Transverse colon (tissue), 4 donors: ENCODE measurements at regions not wholly inside any gene's neighbourhood (a gene's known extent, or its start where the extent isn't known, plus 50 kb on each side); places are given as distances from the start of the nearest gene placed in this dataset.

Experiments
- DNase-seq: peaks from one replicate; pipeline ENCODE4 v3.0.0-alpha.2; 2019
- H3K27ac ChIP-seq, 4 donors: fragments of 200-600 bp; sonication (generic); 2 replicates each; pipeline ENCODE4 v1.5.1; 2016 to 2018; ENCODE audit warnings: inconsistent platforms in 4 of 4
- H3K27me3 ChIP-seq: fragments of 200-600 bp; sonication (generic); 2 replicates; pipeline ENCODE4 v1.5.1; 2017; ENCODE audit warnings: inconsistent platforms
- H3K36me3 ChIP-seq, 4 donors: fragments of 200-600 bp; sonication (generic); 2 replicates each; pipeline ENCODE4 v1.5.1; 2017 to 2019; ENCODE audit warnings: inconsistent platforms in 4 of 4
- H3K4me1 ChIP-seq, 4 donors: fragments of 200-600 bp; sonication (generic); 2 replicates each; pipeline ENCODE4 v1.5.1; 2017 to 2020; ENCODE audit warnings: inconsistent platforms in 4 of 4
- H3K4me3 ChIP-seq, 4 donors: fragments of 200-600 bp; sonication (generic); 1 replicate in 1 of 4; 2 replicates in 3 of 4; pipeline versions ENCODE4 v1.5.1 to v1.6.1; 2017 to 2019; ENCODE audit warnings: inconsistent platforms in 4 of 4
- H3K9me3 ChIP-seq, 2 donors: fragments of 200-600 bp; sonication (generic); 2 replicates each; pipeline ENCODE4 v1.5.1; 2017 to 2019; ENCODE audit warnings: inconsistent platforms in 2 of 2
- CTCF ChIP-seq, 5 experiments: fragments of 200-600 bp in 3 of 5; fragments of 450-650 bp in 2 of 5; sonication (generic) in 3 of 5; IDR thresholded peaks; 1 replicate in 2 of 5; 2 replicates in 3 of 5; pipeline ENCODE4 v1.5.1; 2016 to 2017; ENCODE audit warnings: antibody characterized with exemption in 5 of 5, inconsistent platforms in 3 of 5, mild to moderate bottlenecking in 2 of 5, moderate library complexity in 1 of 5
- EP300 ChIP-seq: sonication (generic); formaldehyde crosslinking; IDR thresholded peaks from one replicate; pipeline ENCODE4 v1.6.1; 2017; ENCODE audit warnings: antibody characterized with exemption, low read depth
- POLR2A ChIP-seq: fragments of 450-650 bp; IDR thresholded peaks from one replicate; pipeline ENCODE4 v1.6.1; 2016; ENCODE audit warnings: antibody characterized with exemption, mild to moderate bottlenecking, moderate library complexity
- POLR2AphosphoS5 ChIP-seq, 3 donors: sonication (generic); formaldehyde crosslinking; IDR thresholded peaks; one replicate each; pipeline ENCODE4 v1.6.1; 2016; ENCODE audit warnings: antibody characterized with exemption in 3 of 3
- WGBS, 2 donors: methylation state at CpG; one replicate each; pipeline ENCODE4 v1.1.5; 2018; ENCODE audit warnings: low coverage in 1 of 2; 5-methylcytosine and 5-hydroxymethylcytosine counted together
- in situ Hi-C, 4 donors: fragments of 200-750 bp; cut with MboI; loops; one replicate each; pipeline versions ENCODE4 v1.15.0 to v1.15.1; 2017; ENCODE audit warnings: low sequenced_read_pairs in 3 of 4, low pct_ligation_motif_present in 1 of 4, low pct_unique_long_range_greater_than_20kb in 1 of 4
- intact Hi-C: fragments of 100-400 bp; cut with DNase I; formaldehyde crosslinking; loops from one replicate; pipeline ENCODE4 v1.15.1; 2023; ENCODE audit warnings: low total_unique reads

- in situ Hi-C loops: no loop called here
- intact Hi-C loops: no loop called here
- Histone ChIP-seq H3K9me3 (no peaks in the 10 kb centered on the region), H3K4me1 (no peaks in the 10 kb centered on the region), H3K27ac (no peak overlapping the region), H3K27me3 (no peaks in the 10 kb centered on the region), H3K36me3 (no peaks in the 10 kb centered on the region), H3K4me3 (no peak overlapping the region)
- WGBS, 2 donors: 84% methylated on average over 6 of the region's 6 CpGs; no CpG with 5 or more reads in 1 of the 2 donors
- TF ChIP-seq POLR2A (no peak), POLR2AphosphoS5 (IDR thresholded peaks at IDR 0.05) (no peak), CTCF (IDR thresholded peaks at IDR 0.05) (no peak), EP300 (no peak)
- DNase-seq: no peak
Observed at GRCh38 chr2:72036595-72036994, 111.1 kb downstream of the CYP26B1 start.

GRCh38 chr2:72036173-72036545, 111.5 kb downstream of the CYP26B1 start:
- Histone ChIP-seq H3K4me1 (no peaks in the 10 kb centered on the region), H3K27me3 (no peaks in the 10 kb centered on the region), H3K4me3 (no peak overlapping the region), H3K36me3 (no peaks in the 10 kb centered on the region), H3K27ac (no peak overlapping the region), H3K9me3 (no peaks in the 10 kb centered on the region)
- DNase-seq: no peak
- 93% methylated on average over 3 of the region's 3 CpGs; no CpG with 5 or more reads in 1 of the 2 donors for WGBS, 2 donors
- intact Hi-C loops: no loop called here
- TF ChIP-seq CTCF (IDR thresholded peaks at IDR 0.05) (no peak), POLR2A (no peak), POLR2AphosphoS5 (IDR thresholded peaks at IDR 0.05) (no peak), EP300 (no peak)
- in situ Hi-C loops: no loop called here

GRCh38 chr2:72035518-72036172, 112.0 kb downstream of the CYP26B1 start:
- intact Hi-C loops (no loop called here), in situ Hi-C loops (no loop called here)
- no peaks in the 10 kb centered on the region for H3K36me3 ChIP-seq
- no peak overlapping the region for H3K4me3 ChIP-seq
- WGBS, 2 donors: 66% methylated on average over 12 of the region's 12 CpGs; no CpG with 5 or more reads in 1 of the 2 donors
- no peaks in the 10 kb centered on the region for H3K27me3 ChIP-seq
- no peaks in the 10 kb centered on the region for H3K9me3 ChIP-seq
- TF ChIP-seq EP300 (no peak), POLR2A (no peak), POLR2AphosphoS5 (IDR thresholded peaks at IDR 0.05) (no peak), CTCF (IDR thresholded peaks at IDR 0.05) (no peak)
- H3K27ac ChIP-seq: no peak overlapping the region
- H3K4me1 ChIP-seq: no peaks in the 10 kb centered on the region
- no peak for DNase-seq

- TF ChIP-seq EP300 (no peak), POLR2AphosphoS5 (IDR thresholded peaks at IDR 0.05) (no peak), POLR2A (no peak), CTCF (IDR thresholded peaks at IDR 0.05) (no peak)
- in situ Hi-C loops (no loop called here), intact Hi-C loops (loop anchor here (5.0 kb wide), 1 partner anchor 1517 kb away; no protein-coding TSS in a partner anchor)
- Histone ChIP-seq H3K9me3 (no peaks in the 10 kb centered on the region), H3K36me3 (no peaks in the 10 kb centered on the region), H3K27ac (no peak overlapping the region), H3K4me1 (no peaks in the 10 kb centered on the region), H3K4me3 (no peak overlapping the region), H3K27me3 (no peaks in the 10 kb centered on the region)
- DNase-seq: no peak
- 75 to 77% methylated on average over 2 to 14 of the region's 14 CpGs for WGBS, 2 donors
Observed at GRCh38 chr2:72034353-72035095, 113.1 kb downstream of the CYP26B1 start.
